OCI-LY1 (cell line): ENCODE measurements at regions not wholly inside any gene's neighbourhood (a gene's known extent, or its start where the extent isn't known, plus 50 kb on each side); places are given as distances from the start of the nearest gene placed in this dataset.

Experiments
- CTCF ChIP-seq: fragments of 200-600 bp; sonication (generic), shearing (Covaris generic); IDR thresholded peaks from 2 replicates; pipeline ENCODE4 v1.5.1; 2017; ENCODE audit warnings: mild to moderate bottlenecking, antibody characterized with exemption, low read length, moderate library complexity, mixed read lengths
- EZH2 ChIP-seq: fragments of 200-600 bp; sonication (generic), shearing (Covaris generic); IDR thresholded peaks from 2 replicates; pipeline ENCODE4 v1.8.0; 2017; ENCODE audit warnings: borderline replicate concordance, mixed run types, mild to moderate bottlenecking, antibody characterized with exemption, low read length, moderate library complexity, mixed read lengths

- TF ChIP-seq CTCF (no peak), EZH2 (no peak)
These were observed 50.5 kb upstream of the IQSEC1 start for GRCh38 chr3:13123765-13124164.
